Liver (tissue), 8 donors: ENCODE measurements at regions not wholly inside any gene's neighbourhood (a gene's known extent, or its start where the extent isn't known, plus 50 kb on each side); places are given as distances from the start of the nearest gene placed in this dataset.

ENCODE experiments used
- DNase-seq: peaks from one replicate; pipeline ENCODE4 v3.0.0-alpha.2; 2017; ENCODE audit warnings: low spot score
- H3K27ac ChIP-seq, 2 donors: one replicate each; pipeline ENCODE4 v1.7.0; 2013; ENCODE audit warnings: inconsistent platforms in 2 of 2, low read length in 2 of 2, control low read depth in 1 of 2, low read depth in 1 of 2, mild to moderate bottlenecking in 1 of 2
- H3K27me3 ChIP-seq, 4 donors: one replicate each; pipeline versions ENCODE4 v1.6.1 to v1.7.0; 2013; ENCODE audit warnings: low read length in 3 of 4, inconsistent platforms in 1 of 4, mild to moderate bottlenecking in 1 of 4, moderate library complexity in 1 of 4; ENCODE audit not compliant: control insufficient read depth in 4 of 4, insufficient read depth in 4 of 4
- H3K36me3 ChIP-seq, 4 donors: one replicate each; pipeline versions ENCODE4 v1.6.1 to v1.7.0; 2013; ENCODE audit warnings: low read length in 3 of 4, mild to moderate bottlenecking in 3 of 4, low read depth in 1 of 4, moderate library complexity in 1 of 4; ENCODE audit not compliant: control insufficient read depth in 4 of 4, insufficient read depth in 3 of 4
- H3K4me1 ChIP-seq, 4 donors: one replicate each; pipeline versions ENCODE4 v1.6.1 to v1.7.0; 2013; ENCODE audit warnings: low read length in 3 of 4, mild to moderate bottlenecking in 3 of 4, moderate library complexity in 1 of 4; ENCODE audit not compliant: control insufficient read depth in 4 of 4, insufficient read depth in 4 of 4
- H3K4me3 ChIP-seq, 3 donors: one replicate each; pipeline versions ENCODE4 v1.6.1 to v1.7.0; 2013; ENCODE audit warnings: low read length in 3 of 3, control low read depth in 1 of 3, low read depth in 1 of 3, mild to moderate bottlenecking in 1 of 3
- H3K9ac ChIP-seq, 2 donors: one replicate each; pipeline ENCODE4 v1.7.0; 2013; ENCODE audit warnings: low read length in 2 of 2, mild to moderate bottlenecking in 2 of 2, moderate library complexity in 2 of 2, control low read depth in 1 of 2, low read depth in 1 of 2
- H3K9me3 ChIP-seq, 4 donors: one replicate each; pipeline versions ENCODE4 v1.6.1 to v1.7.0; 2013; ENCODE audit warnings: low read length in 3 of 4; ENCODE audit not compliant: control insufficient read depth in 4 of 4
- ATF3 ChIP-seq: IDR thresholded peaks from 2 replicates; pipeline ENCODE4 v1.6.1; 2016; ENCODE audit warnings: antibody characterized with exemption
- EGR1 ChIP-seq, 2 donors: IDR thresholded peaks; 2 replicates each; pipeline ENCODE4 v1.6.1; 2016 to 2018; ENCODE audit warnings: antibody characterized with exemption in 2 of 2, low read depth in 2 of 2
- FOXA1 ChIP-seq: IDR thresholded peaks from 2 replicates; pipeline ENCODE4 v1.6.1; 2016; ENCODE audit warnings: antibody characterized with exemption
- FOXA2 ChIP-seq: IDR thresholded peaks from 2 replicates; pipeline ENCODE4 v1.6.1; 2016; ENCODE audit warnings: antibody characterized with exemption
- GABPA ChIP-seq, 2 donors: IDR thresholded peaks in 1 of 2; conservative IDR thresholded peaks in 1 of 2; 2 replicates each; pipeline ENCODE4 v1.6.1; 2016; ENCODE audit warnings: antibody characterized with exemption in 2 of 2, mild to moderate bottlenecking in 1 of 2, moderate library complexity in 1 of 2
- HNF4A ChIP-seq, 2 donors: conservative IDR thresholded peaks; 2 replicates each; pipeline ENCODE4 v1.6.1; 2016; ENCODE audit warnings: antibody characterized with exemption in 2 of 2, mild to moderate bottlenecking in 2 of 2
- HNF4G ChIP-seq: IDR thresholded peaks from 2 replicates; pipeline ENCODE4 v1.6.1; 2016; ENCODE audit warnings: antibody characterized with exemption
- JUND ChIP-seq, 2 donors: IDR thresholded peaks; 2 replicates each; pipeline ENCODE4 v1.6.1; 2016; ENCODE audit warnings: antibody characterized with exemption in 2 of 2
- NR2F2 ChIP-seq: IDR thresholded peaks from 2 replicates; pipeline ENCODE4 v1.6.1; 2016; ENCODE audit warnings: antibody characterized with exemption
- RAD21 ChIP-seq, 2 donors: IDR thresholded peaks; 2 replicates each; pipeline ENCODE4 v1.6.1; 2016; ENCODE audit warnings: antibody characterized with exemption in 2 of 2, mild to moderate bottlenecking in 2 of 2
- REST ChIP-seq: IDR thresholded peaks from 2 replicates; pipeline ENCODE4 v1.6.1; 2016; ENCODE audit warnings: antibody characterized with exemption, mild to moderate bottlenecking
- RXRA ChIP-seq, 2 donors: IDR thresholded peaks; 2 replicates each; pipeline ENCODE4 v1.6.1; 2017 to 2018; ENCODE audit warnings: antibody characterized with exemption in 2 of 2, mild to moderate bottlenecking in 1 of 2
- SP1 ChIP-seq: IDR thresholded peaks from 2 replicates; pipeline ENCODE4 v1.6.1; 2018; ENCODE audit warnings: antibody characterized with exemption, mild to moderate bottlenecking
- TAF1 ChIP-seq: conservative IDR thresholded peaks from 2 replicates; pipeline ENCODE4 v1.6.1; 2016; ENCODE audit warnings: antibody characterized with exemption, mild to moderate bottlenecking
- YY1 ChIP-seq: IDR thresholded peaks from 2 replicates; pipeline ENCODE4 v1.6.1; 2016; ENCODE audit warnings: antibody characterized with exemption, mild to moderate bottlenecking
- WGBS: extraction: QIAGEN DNeasy Blood & Tissue Kit; methylation state at CpG from one replicate; pipeline ENCODE4 v1.1.7; 2013; 5-methylcytosine and 5-hydroxymethylcytosine counted together
- TF ChIP-seq, protein P1 (sequence below): fragments of 150-350 bp; IDR thresholded peaks from 2 replicates; pipeline ENCODE4 v1.5.1; 2017; ENCODE audit warnings: improper control_type of control experiment, low read depth, low read length; ENCODE audit not compliant: missing input control
- TF ChIP-seq, protein P2 (sequence below): IDR thresholded peaks from 2 replicates; pipeline ENCODE4 v1.6.1; 2016; ENCODE audit warnings: antibody characterized with exemption
- TF ChIP-seq, protein P3 (sequence below): IDR thresholded peaks from 2 replicates; pipeline ENCODE4 v1.6.1; 2016; ENCODE audit warnings: antibody characterized with exemption
- donor health status: healthy.
- donor health status: healthy.
- donor health status: healthy.
- donor health status: healthy.
- donor health status: healthy.

GRCh38 chr18:55847960-55848359 lies 260.0 kb upstream of the TCF4 start:
- Histone ChIP-seq H3K27me3 (no peaks in the 10 kb centered on the region), H3K9ac (no peak overlapping the region), H3K9me3 (no peaks in the 10 kb centered on the region), H3K4me1 (no peaks in the 10 kb centered on the region), H3K36me3 (no peaks in the 10 kb centered on the region), H3K27ac (no peak overlapping the region), H3K4me3 (no peak overlapping the region)
- TF ChIP-seq SP1 (no peak), JUND (IDR thresholded peaks at IDR 0.05) (no peak), HNF4G (no peak), FOXA1 (no peak), RAD21 (IDR thresholded peaks at IDR 0.05) (no peak), YY1 (no peak), FOXA2 (no peak), GABPA (IDR thresholded peaks at IDR 0.05 in 1 of 2, conservative IDR thresholded peaks at IDR 0.05 in 1 of 2) (no peak), TAF1 (no peak), REST (no peak), HNF4A (conservative IDR thresholded peaks at IDR 0.05) (no peak), EGR1 (IDR thresholded peaks at IDR 0.05; ENCODE audit: low read depth in 2 of 2) (no peak), RXRA (IDR thresholded peaks at IDR 0.05) (no peak), ATF3 (no peak), NR2F2 (no peak)
- TF ChIP-seq, protein P1, sequence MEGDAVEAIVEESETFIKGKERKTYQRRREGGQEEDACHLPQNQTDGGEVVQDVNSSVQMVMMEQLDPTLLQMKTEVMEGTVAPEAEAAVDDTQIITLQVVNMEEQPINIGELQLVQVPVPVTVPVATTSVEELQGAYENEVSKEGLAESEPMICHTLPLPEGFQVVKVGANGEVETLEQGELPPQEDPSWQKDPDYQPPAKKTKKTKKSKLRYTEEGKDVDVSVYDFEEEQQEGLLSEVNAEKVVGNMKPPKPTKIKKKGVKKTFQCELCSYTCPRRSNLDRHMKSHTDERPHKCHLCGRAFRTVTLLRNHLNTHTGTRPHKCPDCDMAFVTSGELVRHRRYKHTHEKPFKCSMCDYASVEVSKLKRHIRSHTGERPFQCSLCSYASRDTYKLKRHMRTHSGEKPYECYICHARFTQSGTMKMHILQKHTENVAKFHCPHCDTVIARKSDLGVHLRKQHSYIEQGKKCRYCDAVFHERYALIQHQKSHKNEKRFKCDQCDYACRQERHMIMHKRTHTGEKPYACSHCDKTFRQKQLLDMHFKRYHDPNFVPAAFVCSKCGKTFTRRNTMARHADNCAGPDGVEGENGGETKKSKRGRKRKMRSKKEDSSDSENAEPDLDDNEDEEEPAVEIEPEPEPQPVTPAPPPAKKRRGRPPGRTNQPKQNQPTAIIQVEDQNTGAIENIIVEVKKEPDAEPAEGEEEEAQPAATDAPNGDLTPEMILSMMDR = no peak
- TF ChIP-seq, protein P2, sequence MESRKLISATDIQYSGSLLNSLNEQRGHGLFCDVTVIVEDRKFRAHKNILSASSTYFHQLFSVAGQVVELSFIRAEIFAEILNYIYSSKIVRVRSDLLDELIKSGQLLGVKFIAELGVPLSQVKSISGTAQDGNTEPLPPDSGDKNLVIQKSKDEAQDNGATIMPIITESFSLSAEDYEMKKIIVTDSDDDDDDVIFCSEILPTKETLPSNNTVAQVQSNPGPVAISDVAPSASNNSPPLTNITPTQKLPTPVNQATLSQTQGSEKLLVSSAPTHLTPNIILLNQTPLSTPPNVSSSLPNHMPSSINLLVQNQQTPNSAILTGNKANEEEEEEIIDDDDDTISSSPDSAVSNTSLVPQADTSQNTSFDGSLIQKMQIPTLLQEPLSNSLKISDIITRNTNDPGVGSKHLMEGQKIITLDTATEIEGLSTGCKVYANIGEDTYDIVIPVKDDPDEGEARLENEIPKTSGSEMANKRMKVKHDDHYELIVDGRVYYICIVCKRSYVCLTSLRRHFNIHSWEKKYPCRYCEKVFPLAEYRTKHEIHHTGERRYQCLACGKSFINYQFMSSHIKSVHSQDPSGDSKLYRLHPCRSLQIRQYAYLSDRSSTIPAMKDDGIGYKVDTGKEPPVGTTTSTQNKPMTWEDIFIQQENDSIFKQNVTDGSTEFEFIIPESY = no peak
- TF ChIP-seq, protein P3, sequence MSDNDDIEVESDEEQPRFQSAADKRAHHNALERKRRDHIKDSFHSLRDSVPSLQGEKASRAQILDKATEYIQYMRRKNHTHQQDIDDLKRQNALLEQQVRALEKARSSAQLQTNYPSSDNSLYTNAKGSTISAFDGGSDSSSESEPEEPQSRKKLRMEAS = no peak
- DNase-seq = no peak
- WGBS = 90% methylated on average over 3 of the region's 3 CpGs
